Testis (tissue), 2 donors: ENCODE measurements at regions not wholly inside any gene's neighbourhood (a gene's known extent, or its start where the extent isn't known, plus 50 kb on each side); places are given as distances from the start of the nearest gene placed in this dataset.

Experiments used
- POLR2A ChIP-seq: fragments of 450-650 bp; IDR thresholded peaks from one replicate; pipeline ENCODE4 v1.6.1; 2017; ENCODE audit warnings: antibody characterized with exemption, mild to moderate bottlenecking, moderate library complexity
- TF ChIP-seq, protein P1 (sequence below), 3 experiments: fragments of 450-650 bp in 2 of 3; fragments of 200-600 bp in 1 of 3; sonication (generic) in 1 of 3; IDR thresholded peaks; one replicate each; pipeline ENCODE4 v1.5.1; 2016 to 2019; ENCODE audit warnings: antibody characterized with exemption in 3 of 3, mild to moderate bottlenecking in 2 of 3, moderate library complexity in 1 of 3

DNA sequence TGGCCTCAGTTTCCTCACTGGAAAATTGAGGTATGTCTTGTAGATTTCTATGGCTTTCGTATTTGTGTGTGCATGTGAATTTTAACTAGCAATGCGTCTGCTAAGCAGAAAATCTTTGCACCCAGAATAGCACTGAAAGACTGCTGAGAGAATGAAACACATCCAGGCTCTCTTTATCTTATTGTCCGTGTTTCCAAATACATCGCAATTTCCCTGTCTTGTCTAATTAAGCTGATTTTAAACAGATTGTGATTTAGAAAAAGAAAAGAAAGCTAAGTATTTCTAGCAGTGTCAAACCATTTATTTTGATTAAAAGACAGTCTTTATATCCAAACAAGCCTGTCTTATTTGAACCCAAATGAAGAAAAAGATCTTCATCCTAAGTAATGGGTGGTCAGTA is 168.6 kb downstream of the PMP22 start:
- TF ChIP-seq, protein P1, sequence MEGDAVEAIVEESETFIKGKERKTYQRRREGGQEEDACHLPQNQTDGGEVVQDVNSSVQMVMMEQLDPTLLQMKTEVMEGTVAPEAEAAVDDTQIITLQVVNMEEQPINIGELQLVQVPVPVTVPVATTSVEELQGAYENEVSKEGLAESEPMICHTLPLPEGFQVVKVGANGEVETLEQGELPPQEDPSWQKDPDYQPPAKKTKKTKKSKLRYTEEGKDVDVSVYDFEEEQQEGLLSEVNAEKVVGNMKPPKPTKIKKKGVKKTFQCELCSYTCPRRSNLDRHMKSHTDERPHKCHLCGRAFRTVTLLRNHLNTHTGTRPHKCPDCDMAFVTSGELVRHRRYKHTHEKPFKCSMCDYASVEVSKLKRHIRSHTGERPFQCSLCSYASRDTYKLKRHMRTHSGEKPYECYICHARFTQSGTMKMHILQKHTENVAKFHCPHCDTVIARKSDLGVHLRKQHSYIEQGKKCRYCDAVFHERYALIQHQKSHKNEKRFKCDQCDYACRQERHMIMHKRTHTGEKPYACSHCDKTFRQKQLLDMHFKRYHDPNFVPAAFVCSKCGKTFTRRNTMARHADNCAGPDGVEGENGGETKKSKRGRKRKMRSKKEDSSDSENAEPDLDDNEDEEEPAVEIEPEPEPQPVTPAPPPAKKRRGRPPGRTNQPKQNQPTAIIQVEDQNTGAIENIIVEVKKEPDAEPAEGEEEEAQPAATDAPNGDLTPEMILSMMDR (IDR thresholded peaks at IDR 0.05), result no peak
- TF ChIP-seq POLR2A, result no peak
